KMS-11 (cell line): ENCODE measurements at regions not wholly inside any gene's neighbourhood (a gene's known extent, or its start where the extent isn't known, plus 50 kb on each side); places are given as distances from the start of the nearest gene placed in this dataset.

Experiments used
- H2AFZ ChIP-seq: fragments of 200-600 bp; sonication (generic); 2 replicates; pipeline ENCODE4 v1.6.1; 2016; ENCODE audit warnings: antibody characterized with exemption, mixed run types, low read depth
- H3K27ac ChIP-seq: fragments of 200-600 bp; sonication (generic); 2 replicates; pipeline ENCODE4 v1.6.1; 2016; ENCODE audit warnings: mild to moderate bottlenecking, mixed run types
- H3K27me3 ChIP-seq: fragments of 200-600 bp; sonication (generic); 2 replicates; pipeline ENCODE4 v1.6.1; 2017; ENCODE audit warnings: mild to moderate bottlenecking, low read depth, mixed run types, moderate library complexity; ENCODE audit not compliant: insufficient read depth
- H3K36me3 ChIP-seq: fragments of 200-600 bp; sonication (generic); 2 replicates; pipeline ENCODE4 v1.6.1; 2017; ENCODE audit warnings: mild to moderate bottlenecking, mixed run types; ENCODE audit not compliant: insufficient read depth
- H3K4me1 ChIP-seq: fragments of 200-600 bp; sonication (generic); 2 replicates; pipeline ENCODE4 v1.6.1; 2016; ENCODE audit warnings: mild to moderate bottlenecking, low read depth, mixed run types; ENCODE audit not compliant: poor library complexity, severe bottlenecking
- H3K4me2 ChIP-seq: fragments of 200-600 bp; sonication (generic); 2 replicates; pipeline ENCODE4 v1.7.0; 2016; ENCODE audit warnings: mild to moderate bottlenecking, mixed run types
- H3K4me3 ChIP-seq: fragments of 200-600 bp; sonication (generic); IDR thresholded peaks from 2 replicates; pipeline ENCODE4 v1.6.1; 2017; ENCODE audit warnings: low read depth, low read length, mixed read lengths; ENCODE audit not compliant: insufficient read depth
- H3K79me2 ChIP-seq: fragments of 200-600 bp; sonication (generic); 2 replicates; pipeline ENCODE4 v1.6.1; 2016; ENCODE audit warnings: low read depth, mixed run types; ENCODE audit not compliant: insufficient read depth
- H3K9ac ChIP-seq: fragments of 200-600 bp; sonication (generic); 2 replicates; pipeline ENCODE4 v1.6.1; 2016; ENCODE audit warnings: mild to moderate bottlenecking, mixed run types
- H4K20me1 ChIP-seq: fragments of 200-600 bp; sonication (generic); 2 replicates; pipeline ENCODE4 v1.6.1; 2016; ENCODE audit warnings: mild to moderate bottlenecking, mixed run types; ENCODE audit not compliant: insufficient read depth
- TF ChIP-seq, protein P1 (sequence below): fragments of 200-600 bp; sonication (generic); conservative IDR thresholded peaks from 2 replicates; pipeline ENCODE4 v1.6.1; 2017; ENCODE audit warnings: low read depth, mild to moderate bottlenecking, antibody characterized with exemption, low read length, moderate library complexity, mixed read lengths

DNA sequence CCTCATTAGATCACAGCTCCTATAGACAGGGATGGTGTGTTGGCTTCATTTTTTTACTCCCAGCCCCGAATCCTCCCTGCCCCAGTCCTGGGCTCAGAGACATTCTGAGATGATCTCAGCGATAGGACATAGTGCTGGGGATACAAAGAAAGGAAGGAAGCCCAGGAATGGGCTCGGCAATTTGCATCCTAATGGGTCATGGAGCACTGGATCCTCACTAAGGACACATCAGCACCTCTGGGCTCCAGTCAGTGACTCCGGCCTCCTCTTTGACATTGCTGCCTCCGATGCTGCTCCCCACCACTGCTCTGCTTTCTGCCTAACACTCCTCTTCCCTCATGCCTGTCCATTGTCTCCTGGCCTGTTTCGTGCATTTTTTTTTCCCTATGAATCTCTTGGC, 489.1 kb downstream of the STK39 start:
- Histone ChIP-seq H3K27me3 (no peaks in the 10 kb centered on the region), H3K4me3 (no peak overlapping the region), H3K9ac (no peak overlapping the region), H3K27ac (no peak overlapping the region), H3K79me2 (no peaks in the 10 kb centered on the region), H3K4me2 (no peak overlapping the region), H2AFZ (no peak overlapping the region), H4K20me1 (no peaks in the 10 kb centered on the region), H3K4me1 (no peaks in the 10 kb centered on the region), H3K36me3 (no peaks in the 10 kb centered on the region)
- TF ChIP-seq, protein P1, sequence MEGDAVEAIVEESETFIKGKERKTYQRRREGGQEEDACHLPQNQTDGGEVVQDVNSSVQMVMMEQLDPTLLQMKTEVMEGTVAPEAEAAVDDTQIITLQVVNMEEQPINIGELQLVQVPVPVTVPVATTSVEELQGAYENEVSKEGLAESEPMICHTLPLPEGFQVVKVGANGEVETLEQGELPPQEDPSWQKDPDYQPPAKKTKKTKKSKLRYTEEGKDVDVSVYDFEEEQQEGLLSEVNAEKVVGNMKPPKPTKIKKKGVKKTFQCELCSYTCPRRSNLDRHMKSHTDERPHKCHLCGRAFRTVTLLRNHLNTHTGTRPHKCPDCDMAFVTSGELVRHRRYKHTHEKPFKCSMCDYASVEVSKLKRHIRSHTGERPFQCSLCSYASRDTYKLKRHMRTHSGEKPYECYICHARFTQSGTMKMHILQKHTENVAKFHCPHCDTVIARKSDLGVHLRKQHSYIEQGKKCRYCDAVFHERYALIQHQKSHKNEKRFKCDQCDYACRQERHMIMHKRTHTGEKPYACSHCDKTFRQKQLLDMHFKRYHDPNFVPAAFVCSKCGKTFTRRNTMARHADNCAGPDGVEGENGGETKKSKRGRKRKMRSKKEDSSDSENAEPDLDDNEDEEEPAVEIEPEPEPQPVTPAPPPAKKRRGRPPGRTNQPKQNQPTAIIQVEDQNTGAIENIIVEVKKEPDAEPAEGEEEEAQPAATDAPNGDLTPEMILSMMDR = no peak

GRCh38 chr2:167756446-167756845, 490.9 kb downstream of the STK39 start:
- Histone ChIP-seq H3K9ac (no peak overlapping the region), H2AFZ (no peak overlapping the region), H3K36me3 (no peaks in the 10 kb centered on the region), H3K4me1 (no peaks in the 10 kb centered on the region), H4K20me1 (no peaks in the 10 kb centered on the region), H3K79me2 (no peaks in the 10 kb centered on the region), H3K4me2 (no peak overlapping the region), H3K27me3 (no peaks in the 10 kb centered on the region), H3K4me3 (no peak overlapping the region), H3K27ac (no peak overlapping the region)
- TF ChIP-seq, protein P1 = no peak

DNA sequence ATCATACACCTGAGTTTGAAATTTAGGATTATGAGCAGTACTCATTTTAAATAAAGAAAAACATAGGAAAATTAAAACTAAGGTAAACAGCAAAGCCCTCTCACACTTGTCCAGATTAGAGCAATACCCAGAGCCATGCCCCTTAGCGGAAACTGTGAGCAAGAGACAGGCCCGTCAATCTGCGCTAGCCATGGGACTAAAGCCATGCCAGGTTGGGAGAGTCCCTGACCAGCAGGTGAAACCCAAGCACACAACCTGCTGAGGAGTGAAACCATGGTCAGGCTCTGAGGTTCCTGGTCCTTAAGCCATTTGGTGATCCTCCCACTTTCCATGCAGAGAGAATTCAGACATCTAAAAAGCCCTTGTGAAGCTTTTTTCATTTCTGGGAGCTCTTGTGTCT, 494.3 kb downstream of the STK39 start:
- no peak overlapping the region for H3K27ac ChIP-seq
- H3K4me1 ChIP-seq = no peaks in the 10 kb centered on the region
- no peaks in the 10 kb centered on the region for H3K79me2 ChIP-seq
- H2AFZ ChIP-seq = no peak overlapping the region
- no peaks in the 10 kb centered on the region for H3K27me3 ChIP-seq
- H4K20me1 ChIP-seq = no peaks in the 10 kb centered on the region
- TF ChIP-seq, protein P1 = no peak
- no peaks in the 10 kb centered on the region for H3K36me3 ChIP-seq
- no peak overlapping the region for H3K4me3 ChIP-seq
- no peak overlapping the region for H3K4me2 ChIP-seq
- no peak overlapping the region for H3K9ac ChIP-seq

DNA sequence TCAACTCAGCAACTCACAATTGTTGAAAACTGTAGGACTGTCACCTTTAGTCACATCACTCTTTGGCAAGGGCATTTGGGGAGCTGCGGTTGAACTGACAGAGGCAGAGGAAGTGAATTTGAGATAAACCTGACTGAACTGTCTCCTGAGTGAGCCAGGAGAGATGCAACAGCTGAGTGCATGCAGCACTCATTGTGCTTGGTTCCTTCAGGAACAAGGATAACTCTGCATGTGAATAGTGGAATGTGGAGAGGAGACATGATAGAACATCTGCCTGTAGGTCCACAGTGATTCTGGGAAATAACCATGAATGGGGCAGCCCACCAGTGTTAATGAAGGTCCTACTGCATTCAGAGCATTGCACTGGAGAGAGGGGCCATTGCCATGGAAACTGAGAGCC, 494.7 kb downstream of the STK39 start:
- H3K27ac ChIP-seq = no peak overlapping the region
- no peak overlapping the region for H3K9ac ChIP-seq
- no peak overlapping the region for H3K4me2 ChIP-seq
- no peak overlapping the region for H3K4me3 ChIP-seq
- H2AFZ ChIP-seq = no peak overlapping the region
- no peaks in the 10 kb centered on the region for H3K36me3 ChIP-seq
- no peaks in the 10 kb centered on the region for H3K27me3 ChIP-seq
- no peaks in the 10 kb centered on the region for H4K20me1 ChIP-seq
- no peaks in the 10 kb centered on the region for H3K4me1 ChIP-seq
- TF ChIP-seq, protein P1 = no peak
- H3K79me2 ChIP-seq = no peaks in the 10 kb centered on the region
